Activated CD8-positive, alpha-beta T cell treated with anti-CD3 and anti-CD28 coated beads, Interleukin-2, amount 10 ng/mL, durations not matched to agents 7 days and 5 days (primary cell): ENCODE measurements at regions not wholly inside any gene's neighbourhood (a gene's known extent, or its start where the extent isn't known, plus 50 kb on each side); places are given as distances from the start of the nearest gene placed in this dataset.

Experiments
- ATAC-seq: fragments of 150-1000 bp; cut with Tn5 transposase; one replicate; pipeline ENCODE4 v1.10.0; 2021; ENCODE audit warnings: moderate library complexity
- CTCF ChIA-PET: fragments of 350-600 bp; sonication (Branson Sonifier 250); formaldehyde crosslinking; loops from one replicate; lab custom pipeline; 2021; ENCODE audit warnings: antibody characterized with exemption; lab: Charles Lee
- POLR2A ChIA-PET: fragments of 350-600 bp; sonication (Branson Sonifier 250); formaldehyde crosslinking; loops from one replicate; lab custom pipeline; 2021; ENCODE audit warnings: antibody characterized with exemption; lab: Charles Lee
- DNase-seq: peaks from one replicate; pipeline ENCODE4 v3.0.0-alpha.2; 2020
- H3K27ac Mint-ChIP-seq: one replicate; pipeline ENCODE4 v1.8.0; 2021; ENCODE audit warnings: mild to moderate bottlenecking, mixed read lengths
- H3K27me3 Mint-ChIP-seq: one replicate; pipeline ENCODE4 v1.8.0; 2021; ENCODE audit warnings: low read depth, mixed read lengths
- H3K36me3 Mint-ChIP-seq: one replicate; pipeline ENCODE4 v1.8.0; 2021; ENCODE audit warnings: low read depth, mixed read lengths
- H3K4me1 Mint-ChIP-seq: one replicate; pipeline ENCODE4 v1.8.0; 2021; ENCODE audit warnings: low read depth, mixed read lengths
- H3K4me3 Mint-ChIP-seq: one replicate; pipeline ENCODE4 v1.8.0; 2021; ENCODE audit warnings: mild to moderate bottlenecking, mixed read lengths
- H3K9me3 Mint-ChIP-seq: one replicate; pipeline ENCODE4 v1.8.0; 2022; ENCODE audit warnings: mixed read lengths; ENCODE audit not compliant: insufficient read depth

DNA sequence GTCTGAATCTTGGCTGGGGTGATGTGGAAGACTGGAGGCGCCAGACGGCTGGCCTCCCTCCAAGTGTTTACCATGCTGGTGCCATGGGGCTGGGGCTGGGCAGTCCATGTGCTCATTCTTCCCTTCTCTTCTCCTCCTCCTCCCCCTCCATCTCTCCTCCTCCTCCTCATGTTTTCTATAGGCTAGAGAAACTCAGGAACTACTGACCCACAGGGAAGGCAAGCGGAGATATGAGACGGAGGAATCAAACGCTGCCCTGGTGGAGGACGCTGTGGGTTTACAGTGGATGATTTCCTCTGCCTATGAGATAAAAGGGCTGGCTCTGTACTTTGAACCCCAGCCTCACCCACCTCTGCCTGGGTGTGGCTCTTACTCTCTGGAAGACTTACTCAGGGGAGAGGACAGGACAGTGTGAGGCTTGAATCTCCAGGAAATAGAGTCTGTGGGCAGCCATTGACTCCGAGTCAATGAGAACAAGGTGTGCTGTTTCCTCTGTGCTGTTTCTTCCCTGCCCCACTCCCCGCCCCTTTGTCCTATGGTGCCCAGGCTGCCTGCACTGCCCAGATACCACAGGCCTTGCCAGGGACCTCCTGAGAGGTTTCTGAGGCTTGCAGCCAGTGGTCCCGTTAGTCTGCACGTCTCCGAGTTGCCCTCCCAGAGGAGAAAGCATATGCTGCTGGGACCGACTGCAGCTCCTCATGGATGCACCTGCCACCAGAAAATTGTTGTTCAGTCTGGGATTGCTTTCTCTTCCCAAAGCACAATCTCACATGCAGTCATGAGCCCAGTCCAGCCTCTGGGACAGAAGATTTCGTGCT is 132.6 kb upstream of the ARHGAP5 start:
- DNase-seq = peak; percentile 24
- H3K4me3 Mint-ChIP-seq = peak overlapping the region; percentile 15
- ATAC-seq = peak; percentile 64
- ChIA-PET CTCF (interaction anchor here (1.0 to 2.0 kb wide), 2 partner anchors 18 to 310 kb away, joined by 3 to 7 read pairs; no protein-coding TSS in a partner anchor), POLR2A (no interaction called here)
- peaks cover 15% of the 10 kb centered on the region for H3K4me1 Mint-ChIP-seq
- peak overlapping the region; percentile 70 for H3K27ac Mint-ChIP-seq
- peaks cover 2% of the 10 kb centered on the region for H3K27me3 Mint-ChIP-seq
- no peaks in the 10 kb centered on the region for H3K9me3 Mint-ChIP-seq
- H3K36me3 Mint-ChIP-seq = no peaks in the 10 kb centered on the region

DNA sequence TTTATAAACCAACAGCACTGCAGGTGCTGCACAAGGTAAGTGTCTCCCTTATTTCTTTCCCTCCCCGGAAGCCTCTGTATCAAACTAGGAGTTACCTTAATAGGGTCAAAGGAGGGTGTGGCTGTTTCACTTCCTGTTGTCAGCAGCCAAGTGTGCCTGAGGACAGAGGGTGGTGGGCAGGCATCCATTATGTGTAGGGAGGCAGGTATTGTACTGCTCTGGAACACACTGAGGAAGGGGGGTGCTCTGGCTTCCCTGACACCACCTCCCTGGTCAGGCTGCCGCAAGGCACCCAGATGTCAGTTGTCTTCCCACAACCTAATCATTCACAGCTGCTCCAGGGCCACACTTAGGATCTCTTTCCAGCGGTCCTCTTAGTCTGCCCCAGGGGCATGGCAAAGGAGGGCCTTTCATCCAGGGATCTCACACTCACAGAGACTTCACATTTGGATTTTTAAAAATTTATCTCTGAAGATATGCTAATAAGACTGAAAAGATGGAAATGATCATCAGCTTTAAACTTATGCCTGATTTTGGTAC is 132.0 kb upstream of the ARHGAP5 start:
- peak; percentile 73 for ATAC-seq
- peak overlapping the region; percentile 15 for H3K4me3 Mint-ChIP-seq
- H3K4me1 Mint-ChIP-seq = peaks cover 15% of the 10 kb centered on the region
- POLR2A ChIA-PET = no interaction called here
- peak; percentile 32 for DNase-seq
- CTCF ChIA-PET = no interaction called here
- H3K27ac Mint-ChIP-seq = peak overlapping the region; percentile 70
- H3K9me3 Mint-ChIP-seq = no peaks in the 10 kb centered on the region
- H3K36me3 Mint-ChIP-seq = no peaks in the 10 kb centered on the region
- peaks cover 2% of the 10 kb centered on the region for H3K27me3 Mint-ChIP-seq

DNA sequence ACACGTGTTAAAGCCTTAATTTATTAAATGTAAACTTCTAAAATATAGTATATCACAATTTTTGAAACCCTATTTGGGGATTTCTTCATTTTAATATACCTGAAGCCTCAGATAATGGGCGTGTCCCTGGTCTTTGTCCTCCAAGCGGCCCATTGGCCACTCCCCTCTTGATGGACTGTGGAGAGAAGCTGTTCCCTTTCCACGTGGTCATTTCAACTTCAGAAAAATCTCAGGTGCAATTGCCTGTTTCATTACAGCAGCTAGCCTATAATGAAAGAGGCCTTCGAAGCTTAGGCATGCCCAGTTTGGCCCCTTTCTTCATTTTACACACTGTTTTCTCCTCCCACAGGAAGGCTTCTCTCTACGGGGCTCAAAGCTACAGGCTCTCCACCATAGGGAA is 131.4 kb upstream of the ARHGAP5 start:
- H3K27me3 Mint-ChIP-seq = peaks cover 2% of the 10 kb centered on the region
- no peak for ATAC-seq
- H3K27ac Mint-ChIP-seq = no peak overlapping the region
- H3K4me3 Mint-ChIP-seq = no peak overlapping the region
- no peaks in the 10 kb centered on the region for H3K36me3 Mint-ChIP-seq
- H3K9me3 Mint-ChIP-seq = no peaks in the 10 kb centered on the region
- ChIA-PET CTCF (no interaction called here), POLR2A (no interaction called here)
- DNase-seq = no peak
- H3K4me1 Mint-ChIP-seq = peaks cover 15% of the 10 kb centered on the region

DNA sequence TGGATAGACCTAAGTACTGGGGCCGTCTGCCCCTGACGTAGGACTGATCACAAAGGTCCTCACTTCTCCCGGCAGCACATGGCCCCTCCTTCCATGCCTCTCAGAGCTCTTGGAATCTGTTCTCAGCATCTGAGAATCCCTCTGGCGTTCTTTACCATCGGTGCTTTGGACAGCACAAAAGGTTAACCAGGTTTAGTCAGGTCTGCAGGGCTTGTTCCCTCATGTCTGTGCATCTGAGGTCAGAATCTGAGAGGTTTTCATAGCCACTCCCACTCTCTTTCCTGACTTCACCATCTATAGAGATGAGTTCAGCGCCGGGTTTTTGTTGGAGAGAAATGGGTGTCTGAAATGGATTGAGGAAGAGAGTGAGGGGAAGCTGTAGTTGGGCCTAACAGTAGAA is 130.0 kb upstream of the ARHGAP5 start:
- Mint-ChIP-seq H3K36me3 (no peaks in the 10 kb centered on the region), H3K4me3 (no peak overlapping the region), H3K9me3 (no peaks in the 10 kb centered on the region), H3K4me1 (peaks cover 15% of the 10 kb centered on the region), H3K27ac (no peak overlapping the region), H3K27me3 (peaks cover 2% of the 10 kb centered on the region)
- CTCF ChIA-PET = no interaction called here
- ATAC-seq = no peak
- POLR2A ChIA-PET = no interaction called here
- no peak for DNase-seq

DNA sequence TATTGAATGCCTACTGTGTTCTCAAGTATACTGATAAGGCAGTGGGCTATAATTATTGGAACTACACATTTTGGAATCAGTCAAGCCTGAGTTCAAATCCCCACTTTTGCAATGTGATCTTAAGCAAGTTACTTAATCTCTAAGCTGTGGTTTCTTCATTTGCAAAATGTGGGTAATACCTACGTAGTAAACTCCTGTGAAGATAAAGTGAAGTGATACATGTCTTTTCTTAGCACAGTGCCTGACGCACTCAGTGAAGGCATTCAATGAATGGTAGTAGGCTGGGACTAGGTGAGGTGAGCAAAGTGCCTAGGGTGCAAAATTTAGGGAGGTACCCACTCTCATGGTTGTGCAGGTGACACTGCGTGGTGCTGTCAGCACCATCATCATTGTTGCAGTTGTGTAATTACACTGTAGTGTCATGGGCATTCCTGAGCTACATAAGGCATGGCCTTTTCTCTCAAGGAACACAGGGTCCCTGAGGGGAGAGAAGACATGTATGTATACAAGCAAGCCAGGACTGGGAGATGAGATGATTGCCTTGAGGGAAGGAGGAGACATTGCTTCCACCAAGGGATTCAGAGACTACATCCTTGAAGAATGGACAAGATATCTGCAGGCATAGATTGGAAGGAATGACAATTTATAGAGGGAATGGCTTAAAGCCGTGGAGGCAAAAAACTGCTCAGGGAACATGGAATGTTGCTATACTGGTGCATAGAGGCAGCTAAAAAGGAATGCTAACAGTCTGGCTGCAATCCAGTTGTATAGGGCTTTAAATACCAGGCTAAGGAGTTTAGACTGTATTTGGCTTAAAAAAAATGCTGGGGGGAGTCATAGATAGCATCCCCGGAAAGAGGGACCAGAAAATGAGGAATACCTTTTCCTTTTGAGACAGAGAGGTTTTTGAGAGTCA is 129.2 kb upstream of the ARHGAP5 start:
- Mint-ChIP-seq H3K36me3 (no peaks in the 10 kb centered on the region), H3K9me3 (no peaks in the 10 kb centered on the region), H3K27ac (no peak overlapping the region), H3K4me1 (peaks cover 15% of the 10 kb centered on the region), H3K4me3 (no peak overlapping the region), H3K27me3 (peaks cover 2% of the 10 kb centered on the region)
- no peak for ATAC-seq
- ChIA-PET POLR2A (no interaction called here), CTCF (no interaction called here)
- DNase-seq = no peak

DNA sequence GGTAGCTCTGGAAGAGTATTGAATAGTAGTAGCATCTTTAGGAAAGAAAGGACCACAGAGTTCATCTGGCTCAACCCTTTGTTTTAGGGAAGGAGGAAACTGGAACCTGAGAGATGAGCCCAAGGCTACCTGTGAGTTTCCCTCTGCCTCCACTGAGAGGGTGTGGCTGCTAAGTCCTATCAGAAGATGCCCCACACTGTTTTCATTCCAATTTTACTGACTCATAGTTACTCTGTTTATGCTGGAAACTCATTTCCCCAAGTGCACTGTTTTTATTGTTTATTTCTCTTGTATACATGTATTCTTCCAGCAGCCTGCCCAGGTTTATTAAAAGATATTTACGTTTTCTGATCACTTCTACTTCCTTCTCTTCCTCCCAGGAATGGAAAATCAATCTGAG is 127.4 kb upstream of the ARHGAP5 start:
- no peak for ATAC-seq
- POLR2A ChIA-PET = no interaction called here
- Mint-ChIP-seq H3K27me3 (peaks cover 2% of the 10 kb centered on the region), H3K36me3 (no peaks in the 10 kb centered on the region), H3K4me1 (peaks cover 7% of the 10 kb centered on the region), H3K4me3 (no peak overlapping the region), H3K27ac (no peak overlapping the region), H3K9me3 (no peaks in the 10 kb centered on the region)
- no peak for DNase-seq
- CTCF ChIA-PET = interaction anchor here (1.2 kb wide), 1 partner anchor 23 kb away, joined by 3 read pairs; no protein-coding TSS in a partner anchor

DNA sequence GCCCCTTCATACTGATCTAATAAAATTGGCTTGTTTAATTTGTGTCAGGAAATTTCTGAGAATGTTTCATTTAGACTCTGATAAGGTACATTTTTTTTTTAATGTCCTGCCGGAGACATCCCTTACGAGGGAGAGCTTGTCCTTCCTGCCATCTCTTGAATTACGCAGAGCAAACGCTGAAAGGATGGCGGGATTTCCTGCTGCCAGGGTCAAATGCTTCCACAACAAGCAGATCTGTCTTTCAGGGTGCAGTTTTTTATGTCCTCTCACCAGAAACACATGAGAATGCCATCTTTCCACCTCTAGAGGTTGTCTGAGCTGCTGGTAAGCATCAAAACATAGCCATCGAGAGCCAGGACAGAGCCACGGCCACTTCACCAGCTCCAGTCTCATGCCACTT is 126.8 kb upstream of the ARHGAP5 start:
- POLR2A ChIA-PET = no interaction called here

DNA sequence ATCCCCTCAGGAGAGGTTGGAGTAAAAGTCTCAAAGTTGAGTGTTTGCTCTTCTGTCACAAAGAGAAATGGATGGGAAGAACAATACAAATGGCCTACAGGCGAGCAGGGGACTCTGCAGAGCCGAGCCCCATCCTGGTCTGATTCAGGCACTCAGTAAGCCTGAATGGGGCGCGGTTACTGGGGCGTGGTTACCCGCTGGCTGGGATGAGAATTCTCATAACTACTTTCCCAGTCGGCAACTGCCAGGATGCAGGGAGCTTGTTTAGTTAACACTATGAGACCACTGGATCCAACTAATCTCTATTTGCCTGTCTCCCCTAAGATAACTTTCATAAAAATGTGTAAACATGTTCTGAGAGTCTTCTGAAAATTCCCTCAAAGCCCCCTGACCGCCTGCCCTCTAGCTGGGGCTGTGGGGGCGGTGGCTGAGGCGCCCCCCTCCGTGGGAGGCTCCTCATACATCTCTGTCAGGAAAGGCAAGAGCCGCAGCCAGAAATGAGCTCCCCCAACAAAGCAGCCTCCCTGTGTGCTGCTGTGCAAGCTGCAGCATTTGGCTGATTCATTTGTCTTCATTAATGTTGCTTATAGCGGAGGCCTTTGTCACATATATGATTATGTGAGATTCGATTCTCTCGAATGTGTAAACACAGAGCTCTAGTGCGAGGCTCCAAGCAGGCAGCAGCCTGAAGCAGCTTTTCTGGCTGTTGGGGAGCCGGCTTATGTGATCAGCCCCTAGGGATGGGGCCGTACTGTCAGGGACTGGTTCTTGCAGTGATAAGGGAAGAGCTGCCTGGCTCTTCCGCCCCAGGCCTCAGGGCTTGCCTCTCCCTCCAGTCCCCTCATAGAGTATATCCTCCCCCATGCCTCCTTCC is 126.1 kb upstream of the ARHGAP5 start:
- H3K27ac Mint-ChIP-seq = no peak overlapping the region
- H3K36me3 Mint-ChIP-seq = no peaks in the 10 kb centered on the region
- no peak for DNase-seq
- no peaks in the 10 kb centered on the region for H3K4me1 Mint-ChIP-seq
- H3K27me3 Mint-ChIP-seq = peaks cover 6% of the 10 kb centered on the region
- H3K4me3 Mint-ChIP-seq = no peak overlapping the region
- ATAC-seq = no peak
- CTCF ChIA-PET = interaction anchor here (0.6 to 0.9 kb wide), 2 partner anchors 26 to 40 kb away, joined by 3 to 4 read pairs; no protein-coding TSS in a partner anchor
- POLR2A ChIA-PET = interaction anchor here (0.7 kb wide), 1 partner anchor 21 kb away, joined by 3 read pairs; no protein-coding TSS in a partner anchor
- no peaks in the 10 kb centered on the region for H3K9me3 Mint-ChIP-seq

More for the DNA sequence above, 126.8 kb upstream of the ARHGAP5 start:
- ATAC-seq (no peak), DNase-seq (no peak)
- Mint-ChIP-seq H3K4me3 (no peak overlapping the region), H3K27me3 (peaks cover 2% of the 10 kb centered on the region), H3K36me3 (no peaks in the 10 kb centered on the region), H3K27ac (no peak overlapping the region), H3K4me1 (peaks cover under 1% of the 10 kb centered on the region), H3K9me3 (no peaks in the 10 kb centered on the region)
- CTCF ChIA-PET = interaction anchor here (0.5 to 1.2 kb wide), 2 partner anchors 24 to 1604 kb away, joined by 3 read pairs; no protein-coding TSS in a partner anchor

DNA sequence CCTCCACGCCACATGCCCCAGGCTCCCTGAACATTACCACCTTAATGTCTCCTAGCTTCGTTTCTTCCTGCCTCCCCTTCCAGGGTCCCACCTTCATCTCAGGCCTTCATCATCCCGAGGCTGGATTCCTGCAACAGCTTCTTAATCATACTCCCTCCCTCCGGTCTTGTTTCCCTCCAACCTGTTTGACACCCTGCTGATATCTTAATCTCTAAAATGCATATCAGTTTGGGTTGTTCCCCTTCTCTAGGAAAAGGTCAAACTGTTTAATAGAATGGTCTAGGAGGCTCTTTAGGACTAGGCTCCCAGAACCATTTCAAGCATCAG is 125.5 kb upstream of the ARHGAP5 start:
- peaks cover 8% of the 10 kb centered on the region for H3K27me3 Mint-ChIP-seq
- POLR2A ChIA-PET = interaction anchor here (0.7 kb wide), 1 partner anchor 21 kb away, joined by 3 read pairs; no protein-coding TSS in a partner anchor
- no peak for ATAC-seq
- H3K4me1 Mint-ChIP-seq = no peaks in the 10 kb centered on the region
- H3K36me3 Mint-ChIP-seq = no peaks in the 10 kb centered on the region
- no peak for DNase-seq
- H3K4me3 Mint-ChIP-seq = no peak overlapping the region
- CTCF ChIA-PET = interaction anchor here (0.9 kb wide), 1 partner anchor 26 kb away, joined by 4 read pairs; no protein-coding TSS in a partner anchor
- H3K27ac Mint-ChIP-seq = no peak overlapping the region
- no peaks in the 10 kb centered on the region for H3K9me3 Mint-ChIP-seq

DNA sequence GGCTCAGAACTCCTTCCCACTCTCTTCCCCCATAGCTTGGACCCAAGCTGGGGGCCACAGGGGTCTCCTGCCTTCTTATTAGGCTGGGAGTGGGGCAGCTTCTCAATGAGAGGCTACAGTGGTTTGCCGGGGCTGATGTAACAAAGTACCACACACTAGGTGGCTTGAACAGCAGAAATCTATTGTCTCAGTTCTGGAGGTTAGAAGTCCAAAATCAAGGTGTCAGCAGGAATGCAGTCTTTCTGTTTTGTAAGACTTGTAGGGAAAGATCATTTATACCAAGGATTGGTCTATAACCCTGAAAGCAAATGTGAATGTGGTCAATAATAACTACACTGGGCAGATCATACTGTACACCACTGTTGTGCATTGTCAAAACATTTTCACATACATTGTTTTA is 124.5 kb upstream of the ARHGAP5 start:
- H3K27ac Mint-ChIP-seq = no peak overlapping the region
- H3K36me3 Mint-ChIP-seq = no peaks in the 10 kb centered on the region
- ATAC-seq = no peak
- no peaks in the 10 kb centered on the region for H3K9me3 Mint-ChIP-seq
- ChIA-PET POLR2A (no interaction called here), CTCF (no interaction called here)
- H3K27me3 Mint-ChIP-seq = peaks cover 10% of the 10 kb centered on the region
- DNase-seq = no peak
- H3K4me3 Mint-ChIP-seq = no peak overlapping the region
- H3K4me1 Mint-ChIP-seq = no peaks in the 10 kb centered on the region

DNA sequence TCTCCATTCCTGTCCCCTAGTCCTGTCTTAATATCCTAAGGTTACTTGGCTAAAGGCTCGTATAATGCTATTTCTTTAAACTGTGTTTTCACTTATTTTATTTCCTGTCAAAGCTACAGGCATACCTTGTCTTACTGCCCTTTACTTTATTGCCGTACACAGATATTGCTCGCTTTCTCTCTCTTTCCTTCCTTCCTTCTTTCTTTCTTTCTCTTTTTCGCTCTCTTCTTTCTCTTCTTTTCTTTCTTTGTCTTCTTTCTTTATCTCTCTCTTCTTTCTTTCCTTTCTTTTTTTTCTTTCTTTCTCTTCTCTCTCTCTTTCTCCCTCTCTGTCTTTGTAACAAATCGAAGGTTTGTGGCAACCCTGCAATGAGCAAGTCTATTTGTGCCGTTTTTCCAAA is 123.9 kb upstream of the ARHGAP5 start:
- no peaks in the 10 kb centered on the region for H3K9me3 Mint-ChIP-seq
- POLR2A ChIA-PET = no interaction called here
- H3K36me3 Mint-ChIP-seq = no peaks in the 10 kb centered on the region
- no peak for ATAC-seq
- no peak overlapping the region for H3K27ac Mint-ChIP-seq
- CTCF ChIA-PET = interaction anchor here (1.2 kb wide), 1 partner anchor 27 kb away, joined by 3 read pairs; no protein-coding TSS in a partner anchor
- no peaks in the 10 kb centered on the region for H3K4me1 Mint-ChIP-seq
- no peak for DNase-seq
- peaks cover 10% of the 10 kb centered on the region for H3K27me3 Mint-ChIP-seq
- no peak overlapping the region for H3K4me3 Mint-ChIP-seq
